ENCODE measurements at regions not wholly inside any gene's neighbourhood (a gene's known extent, or its start where the extent isn't known, plus 50 kb on each side); places are given as distances from the start of the nearest gene placed in this dataset.

DNA sequence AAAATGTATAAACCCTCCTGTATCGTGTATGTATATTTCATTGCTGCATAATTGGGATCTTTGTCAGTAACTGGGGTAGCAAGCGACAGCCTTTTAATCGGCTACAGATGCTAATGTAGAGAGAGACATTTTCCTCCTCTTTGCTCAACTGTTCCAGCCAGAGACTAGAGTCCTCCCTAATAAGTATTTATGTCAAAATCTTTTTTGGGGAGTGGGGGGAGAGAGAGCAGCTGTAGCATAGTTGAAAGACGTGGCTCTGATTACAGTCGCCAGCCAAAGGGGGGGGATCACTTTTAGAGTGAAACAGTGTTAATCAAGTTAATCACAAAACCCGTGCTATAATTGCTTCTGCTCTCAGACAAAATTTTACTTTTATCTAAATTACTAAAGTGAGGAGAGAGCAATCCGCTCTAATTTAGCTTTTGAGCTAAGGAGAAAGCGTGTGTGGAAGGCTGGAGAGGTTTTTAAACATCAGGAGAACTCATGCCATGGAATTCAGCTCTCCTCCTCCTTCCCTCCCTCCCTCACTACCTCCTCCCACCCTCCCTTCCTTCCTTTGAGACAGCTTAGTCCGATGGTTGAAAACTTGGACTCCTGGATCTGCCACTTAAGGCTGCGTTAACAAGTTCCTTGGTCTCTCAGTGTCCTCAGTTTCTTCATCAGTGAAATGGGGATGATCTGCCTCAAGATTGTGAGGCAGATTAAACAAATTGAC, 87.3 kb upstream of the ZNF618 start:
- Histone ChIP-seq H4K20me1 (ENCODE audit: control insufficient read depth, extremely low read depth, insufficient read depth, low read length) (no peaks in the 10 kb centered on the region), H3K79me2 (ENCODE audit: control insufficient read depth, insufficient read depth, low read length) (no peaks in the 10 kb centered on the region)

GRCh38 chr9:113790093-113790492, 86.0 kb upstream of the ZNF618 start:
- DNase-seq (ENCODE audit: low read depth, low spot score) (no peak), FAIRE-seq (no peak)
- TF ChIP-seq, protein P1, sequence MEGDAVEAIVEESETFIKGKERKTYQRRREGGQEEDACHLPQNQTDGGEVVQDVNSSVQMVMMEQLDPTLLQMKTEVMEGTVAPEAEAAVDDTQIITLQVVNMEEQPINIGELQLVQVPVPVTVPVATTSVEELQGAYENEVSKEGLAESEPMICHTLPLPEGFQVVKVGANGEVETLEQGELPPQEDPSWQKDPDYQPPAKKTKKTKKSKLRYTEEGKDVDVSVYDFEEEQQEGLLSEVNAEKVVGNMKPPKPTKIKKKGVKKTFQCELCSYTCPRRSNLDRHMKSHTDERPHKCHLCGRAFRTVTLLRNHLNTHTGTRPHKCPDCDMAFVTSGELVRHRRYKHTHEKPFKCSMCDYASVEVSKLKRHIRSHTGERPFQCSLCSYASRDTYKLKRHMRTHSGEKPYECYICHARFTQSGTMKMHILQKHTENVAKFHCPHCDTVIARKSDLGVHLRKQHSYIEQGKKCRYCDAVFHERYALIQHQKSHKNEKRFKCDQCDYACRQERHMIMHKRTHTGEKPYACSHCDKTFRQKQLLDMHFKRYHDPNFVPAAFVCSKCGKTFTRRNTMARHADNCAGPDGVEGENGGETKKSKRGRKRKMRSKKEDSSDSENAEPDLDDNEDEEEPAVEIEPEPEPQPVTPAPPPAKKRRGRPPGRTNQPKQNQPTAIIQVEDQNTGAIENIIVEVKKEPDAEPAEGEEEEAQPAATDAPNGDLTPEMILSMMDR (optimal IDR thresholded peaks at IDR 0.05 in 1 of 3, IDR thresholded peaks at IDR 0.05 in 1 of 3, conservative IDR thresholded peaks at IDR 0.05 in 1 of 3; ENCODE audit: extremely low read depth in 1 of 3, insufficient read depth in 2 of 3, low read length in 3 of 3) = no peak
- TF ChIP-seq EZH2 (IDR thresholded peaks at IDR 0.05; ENCODE audit: low read length) = no peak
- Histone ChIP-seq H3K27me3 (ENCODE audit: control insufficient read depth, extremely low read depth, insufficient read depth, low read length) (peaks cover 22% of the 10 kb centered on the region), H3K4me2 (ENCODE audit: control insufficient read depth, extremely low read depth, insufficient read depth, low read depth, low read length) (no peak overlapping the region), H3K9ac (ENCODE audit: control insufficient read depth, extremely low read depth, insufficient read depth, low read length) (no peak overlapping the region), H3K9me1 (ENCODE audit: control insufficient read depth, extremely low read depth, insufficient read depth, low read length) (no peaks in the 10 kb centered on the region), H2AFZ (ENCODE audit: control insufficient read depth, low read length) (no peak overlapping the region), H4K20me1 (ENCODE audit: control insufficient read depth, extremely low read depth, insufficient read depth, low read length) (no peaks in the 10 kb centered on the region), H3K4me1 (ENCODE audit: control insufficient read depth, extremely low read depth, insufficient read depth, low read length) (no peaks in the 10 kb centered on the region), H3K36me3 (ENCODE audit: control insufficient read depth in 2 of 2, extremely low read depth in 1 of 2, insufficient read depth in 2 of 2, low read length in 2 of 2) (no peaks in the 10 kb centered on the region), H3K4me3 (ENCODE audit: control insufficient read depth in 2 of 3, extremely low read depth in 1 of 3, insufficient read depth in 2 of 3, low read depth in 1 of 3, low read length in 3 of 3) (no peak overlapping the region), H3K27ac (ENCODE audit: control insufficient read depth, insufficient read depth, low read length) (no peak overlapping the region), H3K9me3 (ENCODE audit: control insufficient read depth, low read depth, low read length) (no peaks in the 10 kb centered on the region), H3K79me2 (ENCODE audit: control insufficient read depth, insufficient read depth, low read length) (no peaks in the 10 kb centered on the region)
- dilution Hi-C loops (cut with MboI; ENCODE audit: extremely low pct_ligation_motif_present, low sequenced_read_pairs) = no loop called here

More for the DNA sequence above, 87.3 kb upstream of the ZNF618 start:
- Histone ChIP-seq H3K36me3 (ENCODE audit: control insufficient read depth in 2 of 2, extremely low read depth in 1 of 2, insufficient read depth in 2 of 2, low read length in 2 of 2) (no peaks in the 10 kb centered on the region), H3K9ac (ENCODE audit: control insufficient read depth, extremely low read depth, insufficient read depth, low read length) (no peak overlapping the region), H3K27me3 (ENCODE audit: control insufficient read depth, extremely low read depth, insufficient read depth, low read length) (peaks cover 22% of the 10 kb centered on the region), H2AFZ (ENCODE audit: control insufficient read depth, low read length) (no peak overlapping the region), H3K4me1 (ENCODE audit: control insufficient read depth, extremely low read depth, insufficient read depth, low read length) (no peaks in the 10 kb centered on the region), H3K9me1 (ENCODE audit: control insufficient read depth, extremely low read depth, insufficient read depth, low read length) (no peaks in the 10 kb centered on the region), H3K27ac (ENCODE audit: control insufficient read depth, insufficient read depth, low read length) (no peak overlapping the region), H3K4me2 (ENCODE audit: control insufficient read depth, extremely low read depth, insufficient read depth, low read depth, low read length) (no peak overlapping the region), H3K9me3 (ENCODE audit: control insufficient read depth, low read depth, low read length) (no peaks in the 10 kb centered on the region), H3K4me3 (ENCODE audit: control insufficient read depth in 2 of 3, extremely low read depth in 1 of 3, insufficient read depth in 2 of 3, low read depth in 1 of 3, low read length in 3 of 3) (no peak overlapping the region)
- FAIRE-seq = no peak
- no peak for DNase-seq (ENCODE audit: low read depth, low spot score)
- dilution Hi-C loops (cut with MboI; ENCODE audit: extremely low pct_ligation_motif_present, low sequenced_read_pairs) = no loop called here
- TF ChIP-seq, protein P1 (optimal IDR thresholded peaks at IDR 0.05 in 1 of 3, IDR thresholded peaks at IDR 0.05 in 1 of 3, conservative IDR thresholded peaks at IDR 0.05 in 1 of 3; ENCODE audit: extremely low read depth in 1 of 3, insufficient read depth in 2 of 3, low read length in 3 of 3) = no peak
- no peak for TF ChIP-seq EZH2 (IDR thresholded peaks at IDR 0.05; ENCODE audit: low read length)

All from keratinocyte (primary cell).